ENCODE measurements at regions not wholly inside any gene's neighbourhood (a gene's known extent, or its start where the extent isn't known, plus 50 kb on each side); places are given as distances from the start of the nearest gene placed in this dataset.
A peak's percentile ranks its signal among the peaks of the same experiment; 100 is the strongest.

DNA sequence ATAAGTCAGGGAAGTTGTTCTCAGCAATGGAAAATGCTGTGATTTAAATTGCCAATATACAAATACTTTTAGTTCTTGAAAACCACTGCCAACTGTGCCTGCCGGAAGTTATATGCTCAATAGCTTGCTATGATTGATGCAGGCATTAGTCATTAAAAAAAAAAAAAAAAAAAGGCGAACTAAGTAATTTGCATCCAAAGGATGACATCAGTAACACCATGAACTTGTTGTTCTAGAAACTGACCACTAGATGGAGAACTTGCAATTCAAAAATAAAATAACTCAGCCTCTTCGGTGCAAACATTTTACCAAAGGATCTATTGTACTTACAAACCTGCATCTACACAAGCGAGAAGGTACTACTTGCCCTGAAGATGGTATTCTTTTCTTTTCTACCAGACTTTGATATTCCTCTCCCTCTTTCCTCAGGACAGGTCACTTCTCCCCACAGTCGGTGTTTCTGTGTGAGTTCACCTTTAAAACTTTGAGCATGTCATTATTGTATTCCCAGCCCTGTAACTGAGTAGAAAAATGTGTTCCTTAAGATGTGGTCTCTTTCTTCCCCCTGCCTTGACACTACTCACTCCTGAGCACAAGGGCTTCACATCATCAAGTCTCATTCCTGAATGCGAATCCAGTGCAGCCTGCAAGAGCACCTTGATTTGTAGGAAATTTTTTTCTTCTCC, 115.0 kb upstream of the VEPH1 start:
- DNase-seq = peak; percentile 41

GRCh38 chr3:157614896-157615295, 111.7 kb upstream of the VEPH1 start:
- no peak for DNase-seq

DNA sequence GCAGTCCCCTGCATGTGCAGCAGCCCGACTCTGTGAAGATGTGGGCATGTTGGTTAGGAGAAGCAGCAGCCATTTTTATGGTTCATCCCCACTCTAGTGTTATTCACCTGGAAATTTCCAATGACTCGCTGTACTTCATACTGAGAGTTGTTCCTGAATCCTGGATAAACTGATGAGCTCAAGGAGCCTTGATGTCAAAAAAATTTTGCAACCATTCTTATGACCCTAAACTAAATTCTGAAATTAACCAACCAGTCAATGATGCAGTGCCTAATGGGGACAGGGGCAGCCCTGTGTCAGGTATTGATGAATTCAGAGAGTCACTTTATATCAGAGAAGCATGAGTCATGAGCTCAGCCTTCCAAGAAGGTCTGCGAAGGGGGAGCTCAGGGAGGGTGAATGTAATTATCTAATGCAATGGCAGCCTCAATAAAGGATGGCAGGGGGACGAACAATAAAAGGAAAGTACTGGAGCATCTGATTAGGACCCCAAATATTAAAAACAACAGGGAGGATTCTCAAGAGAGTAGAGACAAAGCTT, 108.4 kb upstream of the VEPH1 start:
- no peak for DNase-seq

GRCh38 chr3:157610876-157611535, 107.8 kb upstream of the VEPH1 start:
- DNase-seq = no peak

GRCh38 chr3:157607826-157608405, 104.7 kb upstream of the VEPH1 start:
- DNase-seq = no peak

DNA sequence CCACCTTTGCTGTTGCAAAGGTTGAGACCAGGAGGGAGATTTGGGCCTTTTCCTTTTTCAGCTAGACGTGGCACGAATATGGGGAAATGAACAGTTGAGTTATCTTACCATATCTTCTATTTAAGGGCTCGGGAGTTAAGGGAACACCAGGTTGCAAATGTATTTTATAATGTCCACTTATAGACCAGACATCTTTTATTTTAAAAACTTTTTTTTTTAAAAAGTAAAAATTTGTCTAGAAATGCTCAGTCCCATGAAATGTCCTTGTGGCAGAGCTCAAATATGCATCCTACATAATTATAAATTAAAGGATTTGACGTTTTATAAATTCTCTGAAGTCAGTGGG, 103.6 kb upstream of the VEPH1 start:
- no peak for DNase-seq

DNA sequence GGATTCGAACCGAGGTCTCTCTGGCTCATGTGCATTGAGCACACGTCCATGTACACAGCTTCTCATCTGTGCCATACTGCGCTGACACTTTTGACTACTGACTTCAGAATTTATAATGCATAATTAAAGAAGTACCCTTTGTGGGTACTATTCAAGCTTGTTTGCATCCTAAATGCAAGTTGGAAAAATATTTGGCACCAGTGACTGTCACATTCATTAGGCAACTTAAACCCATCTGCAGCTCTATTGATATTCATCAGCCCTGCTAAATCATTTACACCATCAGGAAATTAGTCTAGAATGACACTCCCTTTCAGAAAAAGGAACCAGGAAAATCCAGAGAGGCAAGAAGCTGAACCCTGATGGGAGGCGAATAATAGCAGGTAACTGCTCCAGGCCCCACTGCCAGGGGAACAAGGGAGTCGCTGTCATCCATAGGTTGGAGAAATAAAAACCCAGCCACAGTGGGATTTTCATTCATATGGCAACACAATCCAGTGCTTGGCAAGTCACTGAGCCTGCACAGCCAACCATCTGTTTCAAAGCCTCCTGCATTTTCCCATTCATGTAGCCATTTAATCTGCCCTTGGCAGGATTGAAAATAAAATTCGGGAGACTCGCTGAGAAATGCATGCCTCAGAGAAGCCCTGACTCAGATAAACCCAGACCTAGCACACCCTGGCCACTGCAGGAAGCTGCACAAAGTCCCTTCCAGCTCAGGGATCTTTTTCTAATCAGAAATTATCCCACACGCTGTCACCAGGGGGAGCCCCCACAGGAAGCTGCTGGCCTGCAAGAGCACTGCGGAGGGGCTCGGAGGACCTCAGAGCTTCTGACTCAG, 103.0 kb upstream of the VEPH1 start:
- DNase-seq = peak; percentile 19

DNA sequence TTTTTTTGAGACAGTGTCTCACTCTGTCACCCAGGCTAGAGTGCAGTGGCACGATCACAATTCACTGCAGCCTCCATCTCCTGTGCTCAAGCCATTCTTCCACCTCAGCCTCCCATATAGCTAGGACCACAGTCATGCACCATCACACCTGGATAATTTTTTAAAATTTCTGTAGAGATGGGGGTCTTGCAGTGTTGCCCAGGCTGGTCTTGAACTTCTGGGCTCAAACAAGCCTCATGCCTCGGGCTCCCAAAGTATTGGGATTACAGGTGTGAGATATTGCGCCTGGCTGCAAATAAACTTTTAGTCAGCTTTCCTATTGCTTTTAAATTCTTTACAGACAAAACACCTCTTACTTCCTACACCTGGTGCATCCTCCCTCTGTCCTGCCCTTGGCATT, 102.1 kb upstream of the VEPH1 start:
- no peak for DNase-seq

GRCh38 chr3:157602424-157602823, 99.2 kb upstream of the VEPH1 start:
- DNase-seq = no peak

- no peak for DNase-seq
Observed at GRCh38 chr3:157595259-157595658, 92.0 kb upstream of the VEPH1 start.

- DNase-seq = no peak
Observed at GRCh38 chr3:157594413-157594812, 91.2 kb upstream of the VEPH1 start.

GRCh38 chr3:157592769-157593168, 89.6 kb upstream of the VEPH1 start:
- DNase-seq = no peak

GRCh38 chr3:157590273-157590672, 87.1 kb upstream of the VEPH1 start:
- no peak for DNase-seq

- no peak for DNase-seq
Observed at GRCh38 chr3:157589211-157589610, 86.0 kb upstream of the VEPH1 start.

- DNase-seq = no peak
Observed at GRCh38 chr3:157588386-157589060, 85.3 kb upstream of the VEPH1 start.

- no peak for DNase-seq
Observed at GRCh38 chr3:157586293-157586692, 83.1 kb upstream of the VEPH1 start.

GRCh38 chr3:157585386-157585785, 82.2 kb upstream of the VEPH1 start:
- DNase-seq = no peak

GRCh38 chr3:157582637-157582973, 79.4 kb upstream of the VEPH1 start:
- no peak for DNase-seq

DNA sequence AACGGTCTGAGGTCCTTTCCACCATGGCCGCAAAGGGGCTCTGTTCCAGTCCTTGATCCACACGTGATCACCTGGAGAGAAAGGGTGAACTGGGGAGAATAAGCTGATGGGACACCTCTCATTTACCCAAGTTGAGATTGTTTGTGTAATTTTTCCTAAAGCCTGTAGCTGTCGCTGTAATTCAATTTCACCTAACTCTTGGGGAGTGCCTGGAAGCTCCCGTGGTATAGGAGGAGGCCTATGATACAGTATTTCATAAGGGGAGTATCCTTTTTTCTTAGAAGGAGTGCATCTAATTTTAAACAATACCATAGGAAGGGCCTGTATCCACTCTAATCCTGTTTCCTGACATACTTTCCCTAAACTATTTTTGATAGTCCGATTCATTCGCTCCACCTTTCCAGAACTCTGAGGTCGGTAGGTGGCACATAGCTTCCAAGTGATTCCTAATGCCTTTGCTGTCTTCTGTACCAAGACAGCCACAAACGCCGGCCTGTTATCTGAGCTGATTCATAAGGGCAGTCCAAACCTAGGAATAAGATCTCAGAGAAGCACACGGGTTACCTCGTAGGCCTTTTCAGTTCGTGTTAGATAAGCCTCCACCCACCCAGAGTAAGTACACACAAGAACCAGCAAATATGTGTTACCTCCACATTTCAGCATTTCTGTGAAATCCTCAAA, 78.9 kb upstream of the VEPH1 start:
- DNase-seq = peak; percentile 11

- DNase-seq = no peak
Observed at GRCh38 chr3:157581371-157581770, 78.2 kb upstream of the VEPH1 start.

GRCh38 chr3:157578181-157578580, 75.0 kb upstream of the VEPH1 start:
- no peak for DNase-seq

GRCh38 chr3:157574531-157574930, 71.3 kb upstream of the VEPH1 start:
- no peak for DNase-seq

All from NCI-H345 (cell line).